ENCODE measurements at regions not wholly inside any gene's neighbourhood (a gene's known extent, or its start where the extent isn't known, plus 50 kb on each side); places are given as distances from the start of the nearest gene placed in this dataset.

DNA sequence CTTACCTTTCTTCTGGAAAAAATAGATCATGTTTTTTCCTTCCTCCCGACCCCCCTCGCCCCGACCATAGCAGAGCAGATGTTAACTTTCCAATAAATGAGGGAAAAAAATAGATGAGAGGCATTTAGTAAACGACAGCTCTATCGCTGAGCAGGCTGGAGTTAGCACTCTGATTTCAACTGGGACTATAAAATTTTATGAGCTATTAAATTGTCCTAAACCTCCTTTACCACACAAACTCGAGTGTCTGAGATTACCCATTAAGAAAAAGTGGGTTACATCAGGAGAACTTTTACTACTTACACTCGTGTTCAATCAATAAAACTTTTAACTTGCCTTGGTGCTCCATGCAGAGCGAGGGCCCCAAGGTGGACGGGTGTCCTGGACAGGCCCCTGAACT is 59.8 kb upstream of the RNU6ATAC start:
- H3K4me1 ChIP-seq (ENCODE audit: control insufficient read depth, extremely low read depth, insufficient read depth, low read length): peaks cover 5% of the 10 kb centered on the region
- no peak for TF ChIP-seq EZH2 (IDR thresholded peaks at IDR 0.05; ENCODE audit: low read length)

DNA sequence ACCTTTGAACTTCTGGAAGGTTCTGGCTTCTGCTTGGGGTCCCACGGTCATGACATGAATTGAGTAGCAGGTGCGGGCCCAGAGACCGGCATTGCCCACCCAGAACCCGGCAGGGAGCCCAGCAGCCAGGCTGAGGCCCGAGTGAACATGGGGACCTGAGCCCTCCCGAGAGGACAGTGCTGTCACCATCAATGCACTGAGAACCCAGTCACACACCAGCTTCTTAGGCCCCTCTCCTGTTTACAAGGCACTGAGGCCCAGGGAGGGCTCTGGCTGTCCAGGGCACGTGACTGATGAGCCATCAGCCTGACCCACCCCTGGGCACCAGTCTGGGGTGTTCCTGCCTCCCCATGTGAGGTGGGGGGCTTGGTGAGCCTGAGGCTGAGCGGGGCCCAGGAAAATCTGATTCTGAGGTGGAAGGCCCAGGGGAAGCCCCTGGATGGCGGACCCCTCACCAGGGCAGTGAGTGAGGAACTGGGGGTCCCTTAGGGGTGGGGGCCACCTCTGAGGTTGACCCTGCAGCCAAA is 60.3 kb upstream of the RNU6ATAC start:
- dilution Hi-C loops (cut with MboI; ENCODE audit: extremely low pct_ligation_motif_present, low sequenced_read_pairs): no loop called here
- H3K27me3 ChIP-seq (ENCODE audit: control insufficient read depth, extremely low read depth, insufficient read depth, low read length): peaks cover 16% of the 10 kb centered on the region

More for the DNA sequence above, 59.8 kb upstream of the RNU6ATAC start:
- Histone ChIP-seq H2AFZ (ENCODE audit: control insufficient read depth, low read length) (no peak overlapping the region), H3K4me3 (ENCODE audit: control insufficient read depth in 2 of 3, extremely low read depth in 1 of 3, insufficient read depth in 2 of 3, low read depth in 1 of 3, low read length in 3 of 3) (no peak overlapping the region), H3K9me3 (ENCODE audit: control insufficient read depth, low read depth, low read length) (no peaks in the 10 kb centered on the region), H3K27me3 (ENCODE audit: control insufficient read depth, extremely low read depth, insufficient read depth, low read length) (peaks cover 15% of the 10 kb centered on the region), H3K9me1 (ENCODE audit: control insufficient read depth, extremely low read depth, insufficient read depth, low read length) (no peaks in the 10 kb centered on the region), H4K20me1 (ENCODE audit: control insufficient read depth, extremely low read depth, insufficient read depth, low read length) (no peaks in the 10 kb centered on the region), H3K27ac (ENCODE audit: control insufficient read depth, insufficient read depth, low read length) (no peak overlapping the region), H3K9ac (ENCODE audit: control insufficient read depth, extremely low read depth, insufficient read depth, low read length) (no peak overlapping the region), H3K79me2 (ENCODE audit: control insufficient read depth, insufficient read depth, low read length) (no peaks in the 10 kb centered on the region), H3K4me2 (ENCODE audit: control insufficient read depth, extremely low read depth, insufficient read depth, low read depth, low read length) (no peak overlapping the region), H3K36me3 (ENCODE audit: control insufficient read depth in 2 of 2, extremely low read depth in 1 of 2, insufficient read depth in 2 of 2, low read length in 2 of 2) (no peaks in the 10 kb centered on the region)
- DNase-seq (ENCODE audit: low read depth, low spot score) (no peak), FAIRE-seq (no peak)
- dilution Hi-C loops (cut with MboI; ENCODE audit: extremely low pct_ligation_motif_present, low sequenced_read_pairs): no loop called here

More for the DNA sequence above, 60.3 kb upstream of the RNU6ATAC start:
- H3K9ac ChIP-seq (ENCODE audit: control insufficient read depth, extremely low read depth, insufficient read depth, low read length): no peak overlapping the region
- H3K9me3 ChIP-seq (ENCODE audit: control insufficient read depth, low read depth, low read length): no peaks in the 10 kb centered on the region
- DNase-seq (ENCODE audit: low read depth, low spot score) (no peak), FAIRE-seq (no peak)
- no peaks in the 10 kb centered on the region for H4K20me1 ChIP-seq (ENCODE audit: control insufficient read depth, extremely low read depth, insufficient read depth, low read length)
- H2AFZ ChIP-seq (ENCODE audit: control insufficient read depth, low read length): no peak overlapping the region
- no peak for TF ChIP-seq EZH2 (IDR thresholded peaks at IDR 0.05; ENCODE audit: low read length)
- TF ChIP-seq, protein P1, sequence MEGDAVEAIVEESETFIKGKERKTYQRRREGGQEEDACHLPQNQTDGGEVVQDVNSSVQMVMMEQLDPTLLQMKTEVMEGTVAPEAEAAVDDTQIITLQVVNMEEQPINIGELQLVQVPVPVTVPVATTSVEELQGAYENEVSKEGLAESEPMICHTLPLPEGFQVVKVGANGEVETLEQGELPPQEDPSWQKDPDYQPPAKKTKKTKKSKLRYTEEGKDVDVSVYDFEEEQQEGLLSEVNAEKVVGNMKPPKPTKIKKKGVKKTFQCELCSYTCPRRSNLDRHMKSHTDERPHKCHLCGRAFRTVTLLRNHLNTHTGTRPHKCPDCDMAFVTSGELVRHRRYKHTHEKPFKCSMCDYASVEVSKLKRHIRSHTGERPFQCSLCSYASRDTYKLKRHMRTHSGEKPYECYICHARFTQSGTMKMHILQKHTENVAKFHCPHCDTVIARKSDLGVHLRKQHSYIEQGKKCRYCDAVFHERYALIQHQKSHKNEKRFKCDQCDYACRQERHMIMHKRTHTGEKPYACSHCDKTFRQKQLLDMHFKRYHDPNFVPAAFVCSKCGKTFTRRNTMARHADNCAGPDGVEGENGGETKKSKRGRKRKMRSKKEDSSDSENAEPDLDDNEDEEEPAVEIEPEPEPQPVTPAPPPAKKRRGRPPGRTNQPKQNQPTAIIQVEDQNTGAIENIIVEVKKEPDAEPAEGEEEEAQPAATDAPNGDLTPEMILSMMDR (optimal IDR thresholded peaks at IDR 0.05 in 1 of 3, IDR thresholded peaks at IDR 0.05 in 1 of 3, conservative IDR thresholded peaks at IDR 0.05 in 1 of 3; ENCODE audit: extremely low read depth in 1 of 3, insufficient read depth in 2 of 3, low read length in 3 of 3): no peak
- no peaks in the 10 kb centered on the region for H3K79me2 ChIP-seq (ENCODE audit: control insufficient read depth, insufficient read depth, low read length)
- H3K4me3 ChIP-seq (ENCODE audit: control insufficient read depth in 2 of 3, extremely low read depth in 1 of 3, insufficient read depth in 2 of 3, low read depth in 1 of 3, low read length in 3 of 3): no peak overlapping the region
- no peak overlapping the region for H3K4me2 ChIP-seq (ENCODE audit: control insufficient read depth, extremely low read depth, insufficient read depth, low read depth, low read length)
- no peaks in the 10 kb centered on the region for H3K9me1 ChIP-seq (ENCODE audit: control insufficient read depth, extremely low read depth, insufficient read depth, low read length)
- H3K27ac ChIP-seq (ENCODE audit: control insufficient read depth, insufficient read depth, low read length): no peak overlapping the region
- no peaks in the 10 kb centered on the region for H3K36me3 ChIP-seq (ENCODE audit: control insufficient read depth in 2 of 2, extremely low read depth in 1 of 2, insufficient read depth in 2 of 2, low read length in 2 of 2)
- H3K4me1 ChIP-seq (ENCODE audit: control insufficient read depth, extremely low read depth, insufficient read depth, low read length): peaks cover 5% of the 10 kb centered on the region

Measured in keratinocyte (primary cell).